C4-2B (cell line): ENCODE measurements at regions not wholly inside any gene's neighbourhood (a gene's known extent, or its start where the extent isn't known, plus 50 kb on each side); places are given as distances from the start of the nearest gene placed in this dataset.

Experiments used
- ZFX ChIP-seq: fragments of 450-650 bp; IDR thresholded peaks from 2 replicates; pipeline ENCODE4 v1.6.1; 2017
- TF ChIP-seq, protein P1 (sequence below): fragments of 450-650 bp; conservative IDR thresholded peaks from 2 replicates; pipeline ENCODE4 v1.5.1; 2017; ENCODE audit warnings: mild to moderate bottlenecking

DNA sequence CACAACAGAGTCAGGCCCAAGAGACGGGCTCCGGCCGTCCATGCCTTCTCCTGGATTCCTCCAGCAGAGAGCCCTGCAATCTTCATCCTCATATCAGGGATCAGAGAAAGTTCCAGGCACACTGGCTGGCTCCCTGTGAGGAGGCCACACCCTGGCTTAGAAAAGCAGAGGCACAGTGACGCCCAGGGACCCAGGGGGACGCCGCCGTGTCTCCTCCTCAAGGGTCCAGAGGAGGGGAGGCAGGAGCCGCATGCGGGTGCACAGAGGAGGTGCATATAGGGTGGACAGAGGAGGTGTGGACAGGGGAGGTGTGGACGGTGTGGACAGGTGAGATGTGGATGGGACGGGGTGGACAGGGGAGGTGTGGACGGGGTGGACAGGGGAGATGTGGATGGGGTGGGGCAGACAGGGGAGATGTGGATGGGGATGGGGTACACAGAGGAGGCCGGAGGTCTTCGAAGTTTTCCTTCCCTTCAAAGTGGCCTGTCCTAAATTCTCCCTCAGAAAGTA is 1521.9 kb downstream of the BRD1 start:
- TF ChIP-seq, protein P1, sequence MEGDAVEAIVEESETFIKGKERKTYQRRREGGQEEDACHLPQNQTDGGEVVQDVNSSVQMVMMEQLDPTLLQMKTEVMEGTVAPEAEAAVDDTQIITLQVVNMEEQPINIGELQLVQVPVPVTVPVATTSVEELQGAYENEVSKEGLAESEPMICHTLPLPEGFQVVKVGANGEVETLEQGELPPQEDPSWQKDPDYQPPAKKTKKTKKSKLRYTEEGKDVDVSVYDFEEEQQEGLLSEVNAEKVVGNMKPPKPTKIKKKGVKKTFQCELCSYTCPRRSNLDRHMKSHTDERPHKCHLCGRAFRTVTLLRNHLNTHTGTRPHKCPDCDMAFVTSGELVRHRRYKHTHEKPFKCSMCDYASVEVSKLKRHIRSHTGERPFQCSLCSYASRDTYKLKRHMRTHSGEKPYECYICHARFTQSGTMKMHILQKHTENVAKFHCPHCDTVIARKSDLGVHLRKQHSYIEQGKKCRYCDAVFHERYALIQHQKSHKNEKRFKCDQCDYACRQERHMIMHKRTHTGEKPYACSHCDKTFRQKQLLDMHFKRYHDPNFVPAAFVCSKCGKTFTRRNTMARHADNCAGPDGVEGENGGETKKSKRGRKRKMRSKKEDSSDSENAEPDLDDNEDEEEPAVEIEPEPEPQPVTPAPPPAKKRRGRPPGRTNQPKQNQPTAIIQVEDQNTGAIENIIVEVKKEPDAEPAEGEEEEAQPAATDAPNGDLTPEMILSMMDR = no peak
- TF ChIP-seq ZFX = no peak
